HL-60 (cell line): ENCODE measurements at regions not wholly inside any gene's neighbourhood (a gene's known extent, or its start where the extent isn't known, plus 50 kb on each side); places are given as distances from the start of the nearest gene placed in this dataset.

Experiments
- POLR2AphosphoS5 ChIP-seq: IDR thresholded peaks from 2 replicates; pipeline ENCODE4 v1.6.1; 2012; ENCODE audit warnings: low read depth
- TF ChIP-seq, protein P1 (sequence below): IDR thresholded peaks from one replicate; pipeline ENCODE4 v1.5.1; 2011; ENCODE audit warnings: low read length, control low read depth, inconsistent platforms; ENCODE audit not compliant: insufficient read depth

DNA sequence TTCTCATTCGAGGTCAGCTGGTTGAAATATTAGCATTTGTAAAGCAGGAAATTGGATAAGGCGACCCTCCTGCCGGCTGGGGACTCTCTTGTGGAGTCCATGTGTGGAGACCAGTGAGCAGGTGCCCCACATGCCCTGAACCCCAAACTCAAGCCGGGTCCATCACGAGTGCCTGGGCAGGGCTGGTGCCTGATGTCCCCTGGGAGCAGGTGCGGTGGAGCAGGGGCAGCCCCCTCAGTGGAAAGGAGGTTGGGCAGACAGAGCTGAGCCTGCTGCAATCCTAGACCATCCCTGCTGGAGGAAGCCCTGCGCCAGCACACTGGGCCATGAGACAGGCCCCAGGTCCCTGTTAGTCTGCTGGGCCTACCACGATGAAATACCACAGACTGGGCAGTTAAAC is 395.6 kb downstream of the NPHP4 start:
- TF ChIP-seq POLR2AphosphoS5 = no peak
- TF ChIP-seq, protein P1, sequence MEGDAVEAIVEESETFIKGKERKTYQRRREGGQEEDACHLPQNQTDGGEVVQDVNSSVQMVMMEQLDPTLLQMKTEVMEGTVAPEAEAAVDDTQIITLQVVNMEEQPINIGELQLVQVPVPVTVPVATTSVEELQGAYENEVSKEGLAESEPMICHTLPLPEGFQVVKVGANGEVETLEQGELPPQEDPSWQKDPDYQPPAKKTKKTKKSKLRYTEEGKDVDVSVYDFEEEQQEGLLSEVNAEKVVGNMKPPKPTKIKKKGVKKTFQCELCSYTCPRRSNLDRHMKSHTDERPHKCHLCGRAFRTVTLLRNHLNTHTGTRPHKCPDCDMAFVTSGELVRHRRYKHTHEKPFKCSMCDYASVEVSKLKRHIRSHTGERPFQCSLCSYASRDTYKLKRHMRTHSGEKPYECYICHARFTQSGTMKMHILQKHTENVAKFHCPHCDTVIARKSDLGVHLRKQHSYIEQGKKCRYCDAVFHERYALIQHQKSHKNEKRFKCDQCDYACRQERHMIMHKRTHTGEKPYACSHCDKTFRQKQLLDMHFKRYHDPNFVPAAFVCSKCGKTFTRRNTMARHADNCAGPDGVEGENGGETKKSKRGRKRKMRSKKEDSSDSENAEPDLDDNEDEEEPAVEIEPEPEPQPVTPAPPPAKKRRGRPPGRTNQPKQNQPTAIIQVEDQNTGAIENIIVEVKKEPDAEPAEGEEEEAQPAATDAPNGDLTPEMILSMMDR = no peak
